GM21526 (cell line): ENCODE measurements at regions not wholly inside any gene's neighbourhood (a gene's known extent, or its start where the extent isn't known, plus 50 kb on each side); places are given as distances from the start of the nearest gene placed in this dataset.
"Not testable (repeated sequence)": the region's sequence is repeated elsewhere in the genome, so short reads cannot be mapped to it uniquely, and the experiment has no call there.

Experiments
- ATAC-seq: cut with Tn5 transposase; IDR thresholded peaks from one replicate; pipeline ENCODE4 v1.9.1; 2021; ENCODE audit warnings: moderate library complexity; ENCODE audit not compliant: unreplicated experiment, low FRiP score

- not testable (repeated sequence) for ATAC-seq
Measured at GRCh38 chr1:242914729-242915128, 340.4 kb downstream of the CEP170 start.

DNA sequence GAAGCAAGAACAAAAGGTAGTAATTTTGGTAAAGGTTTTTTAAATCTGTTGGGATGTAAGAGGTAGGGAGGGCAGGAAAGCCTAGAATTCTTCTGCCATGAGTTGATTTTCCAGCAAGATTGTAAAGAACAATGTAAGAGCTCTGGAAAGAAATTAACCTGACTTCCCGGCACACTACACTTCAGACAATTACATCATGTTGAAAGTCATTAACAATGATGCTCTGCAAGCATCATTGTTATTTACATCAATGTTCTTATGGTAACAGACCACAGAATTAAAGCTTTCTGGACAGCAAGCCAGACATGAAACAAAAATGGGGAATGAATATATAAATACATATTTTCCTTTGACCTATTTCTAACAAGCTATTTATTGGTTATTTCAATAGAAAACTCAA is 342.2 kb downstream of the CEP170 start:
- ATAC-seq = not testable (repeated sequence)

DNA sequence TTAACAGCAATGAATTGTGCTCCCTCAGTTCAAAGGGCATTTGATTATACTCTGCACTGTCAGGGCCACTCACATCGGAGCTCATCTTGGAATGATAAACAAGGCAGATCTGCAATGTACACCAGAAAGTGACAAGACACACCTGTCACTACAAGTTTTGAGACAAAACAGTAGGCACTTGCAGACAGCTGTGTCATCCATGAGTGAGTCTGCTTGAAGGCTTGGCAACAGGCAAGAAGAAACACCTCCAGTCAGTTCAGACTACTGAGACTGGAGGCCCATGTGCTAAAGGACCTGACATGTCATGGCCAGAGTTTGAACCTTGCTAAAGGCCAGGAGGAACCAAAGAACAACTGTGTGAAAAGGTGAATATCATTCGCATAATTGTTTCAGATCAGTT is 354.5 kb downstream of the CEP170 start:
- ATAC-seq = not testable (repeated sequence)

DNA sequence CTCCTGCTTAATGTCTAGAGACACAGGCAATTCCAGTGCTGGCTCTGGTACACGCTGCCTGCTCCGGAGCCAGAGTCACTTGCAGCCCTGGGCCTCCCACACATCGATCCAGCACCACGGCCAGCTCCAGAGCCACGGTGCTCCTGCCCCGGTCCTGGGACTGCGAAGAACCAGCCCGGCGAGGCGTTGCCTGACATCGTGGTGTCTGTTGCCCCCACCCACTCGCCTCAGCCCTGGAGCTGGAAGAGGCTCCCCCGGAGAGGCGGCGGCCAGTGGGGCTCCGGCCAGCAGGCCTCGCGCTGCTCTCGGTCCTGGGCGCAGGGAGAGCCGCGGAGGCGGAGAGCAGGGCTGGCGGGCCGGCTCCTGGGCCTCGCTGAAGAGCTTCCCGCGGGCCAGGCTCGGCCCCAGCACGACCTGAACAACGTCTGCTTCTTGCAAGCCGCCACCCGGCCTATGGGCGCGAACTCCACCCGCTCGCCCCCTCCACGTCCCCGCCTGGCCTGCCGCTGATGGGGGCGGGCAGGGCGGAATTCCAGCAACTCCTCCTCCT is 364.8 kb downstream of the CEP170 start:
- no peak for ATAC-seq

- no peak for ATAC-seq
Measured at GRCh38 chr1:242886137-242886536, 361.6 kb upstream of the PLD5 start.

- ATAC-seq = not testable (repeated sequence)
Measured at GRCh38 chr1:242880022-242880421, 355.5 kb upstream of the PLD5 start.

GRCh38 chr1:242877743-242878142 is 353.2 kb upstream of the PLD5 start:
- no peak for ATAC-seq

DNA sequence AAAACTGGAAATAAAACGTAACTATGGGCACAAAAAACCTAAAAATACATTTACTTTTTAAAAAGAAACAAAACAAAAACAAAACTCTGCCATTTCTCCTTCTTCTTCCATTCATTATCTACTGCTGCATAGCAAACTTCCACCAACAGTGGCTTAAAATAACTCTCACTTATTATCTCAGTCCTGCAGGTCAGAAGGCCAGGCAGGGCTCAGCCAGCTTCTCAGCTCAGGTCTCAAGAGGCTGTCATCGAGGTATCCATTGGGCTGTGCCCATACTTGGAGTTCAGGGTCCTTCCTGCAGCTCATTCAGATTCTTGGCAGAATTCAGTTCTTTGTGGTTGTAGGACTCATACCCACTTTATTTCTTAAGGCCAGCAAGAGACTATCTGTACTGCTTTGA is 352.7 kb upstream of the PLD5 start:
- no peak for ATAC-seq

GRCh38 chr1:242876030-242876429 is 351.5 kb upstream of the PLD5 start:
- ATAC-seq = no peak

- no peak for ATAC-seq
Measured at GRCh38 chr1:242873661-242874060, 349.2 kb upstream of the PLD5 start.

DNA sequence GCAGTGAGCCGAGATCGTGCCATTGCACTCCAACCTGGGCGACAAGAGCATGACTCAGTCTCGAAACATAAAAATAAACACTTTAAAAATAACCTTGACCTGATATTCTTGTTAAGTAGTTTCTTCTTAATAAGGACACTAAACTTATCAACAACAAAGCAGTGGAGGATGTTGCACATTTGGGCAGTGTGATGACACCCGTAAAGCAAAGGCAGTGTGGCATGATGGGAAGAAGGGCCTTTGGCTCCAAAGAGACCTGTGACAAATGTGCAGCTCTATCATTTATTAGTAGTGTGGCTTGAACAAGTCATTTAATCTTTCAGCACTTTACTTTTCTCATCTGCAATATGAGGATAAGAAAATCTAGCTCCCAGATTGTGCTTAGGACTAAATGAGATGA is 348.0 kb upstream of the PLD5 start:
- ATAC-seq = no peak

- no peak for ATAC-seq
Measured at GRCh38 chr1:242871471-242872030, 347.1 kb upstream of the PLD5 start.

DNA sequence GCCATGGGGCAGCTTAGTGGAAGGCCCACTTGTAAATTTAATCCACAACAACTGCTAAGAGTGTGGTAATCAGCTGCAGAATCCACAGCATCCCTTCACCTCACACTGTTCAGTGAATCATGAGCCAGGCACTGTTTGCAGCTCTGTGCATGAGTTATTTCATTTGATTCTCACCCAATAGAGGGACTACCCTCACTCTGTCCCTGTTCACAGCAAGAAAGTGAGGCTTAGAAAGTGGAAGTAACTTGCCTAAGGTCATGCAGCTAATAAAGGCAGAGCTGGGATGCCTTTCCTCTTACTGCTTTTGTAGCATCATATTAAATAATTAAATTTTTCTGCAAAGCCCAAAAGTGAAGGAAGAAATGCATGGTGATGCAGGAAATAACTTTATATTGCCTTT is 346.5 kb upstream of the PLD5 start:
- no peak for ATAC-seq

GRCh38 chr1:242856289-242856688 is 331.8 kb upstream of the PLD5 start:
- ATAC-seq = no peak

- no peak for ATAC-seq
Measured at GRCh38 chr1:242854466-242854865, 330.0 kb upstream of the PLD5 start.

- ATAC-seq = no peak
Measured at GRCh38 chr1:242847390-242847993, 323.0 kb upstream of the PLD5 start.

- ATAC-seq = no peak
Measured at GRCh38 chr1:242842094-242842493, 317.6 kb upstream of the PLD5 start.

GRCh38 chr1:242839101-242839500 is 314.6 kb upstream of the PLD5 start:
- ATAC-seq = no peak

DNA sequence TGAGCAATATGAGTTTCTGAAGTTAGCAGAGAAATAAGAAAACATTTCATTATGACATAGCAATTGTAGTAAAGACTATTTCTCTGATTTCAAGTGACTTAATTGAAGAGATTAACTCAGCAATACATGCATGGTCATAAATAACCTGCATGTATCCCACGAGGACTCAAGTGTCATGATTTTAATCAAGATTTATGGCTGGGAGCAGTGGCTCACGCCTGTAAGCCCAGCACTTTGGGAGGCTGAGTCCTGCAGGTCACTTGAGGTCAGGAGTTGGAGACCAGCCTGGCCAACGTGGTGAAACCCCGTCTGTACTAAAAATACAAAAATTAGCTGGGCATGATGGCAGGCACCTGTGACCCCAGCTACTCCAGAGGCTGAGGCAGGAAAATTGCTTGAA is 311.9 kb upstream of the PLD5 start:
- ATAC-seq = no peak

DNA sequence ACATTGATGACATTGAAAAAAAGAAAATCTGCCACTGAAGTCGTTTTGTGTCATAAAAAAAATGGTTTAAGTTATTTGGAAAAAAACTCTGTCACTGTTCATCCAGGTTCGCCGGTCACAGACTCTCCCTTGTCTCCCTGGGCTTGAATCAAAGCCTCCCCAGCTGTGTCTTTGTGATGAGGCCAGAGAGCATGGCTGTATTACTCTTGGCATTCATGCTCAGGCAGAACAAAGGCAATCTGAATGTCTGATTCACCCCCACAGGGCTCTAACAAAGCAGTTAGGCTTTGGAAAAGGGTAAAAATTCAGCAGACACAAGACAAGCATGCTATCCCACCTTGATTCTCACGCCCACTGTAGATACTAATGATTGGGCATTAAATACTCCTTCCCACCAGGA is 304.3 kb upstream of the PLD5 start:
- ATAC-seq = no peak

GRCh38 chr1:242828199-242828598 is 303.7 kb upstream of the PLD5 start:
- ATAC-seq = no peak

- ATAC-seq = no peak
Measured at GRCh38 chr1:242827538-242827937, 303.0 kb upstream of the PLD5 start.
